HG02938 (cell line): ENCODE measurements at regions not wholly inside any gene's neighbourhood (a gene's known extent, or its start where the extent isn't known, plus 50 kb on each side); places are given as distances from the start of the nearest gene placed in this dataset.
"Not testable (repeated sequence)": the region's sequence is repeated elsewhere in the genome, so short reads cannot be mapped to it uniquely, and the experiment has no call there.

Experiments
- ATAC-seq: cut with Tn5 transposase; IDR thresholded peaks from one replicate; pipeline ENCODE4 v1.9.1; 2021; ENCODE audit warnings: mild to moderate bottlenecking, moderate library complexity; ENCODE audit not compliant: unreplicated experiment

- no peak for ATAC-seq
These were observed 1343.9 kb upstream of the CHAC2 start for GRCh38 chr2:52423655-52424054.

DNA sequence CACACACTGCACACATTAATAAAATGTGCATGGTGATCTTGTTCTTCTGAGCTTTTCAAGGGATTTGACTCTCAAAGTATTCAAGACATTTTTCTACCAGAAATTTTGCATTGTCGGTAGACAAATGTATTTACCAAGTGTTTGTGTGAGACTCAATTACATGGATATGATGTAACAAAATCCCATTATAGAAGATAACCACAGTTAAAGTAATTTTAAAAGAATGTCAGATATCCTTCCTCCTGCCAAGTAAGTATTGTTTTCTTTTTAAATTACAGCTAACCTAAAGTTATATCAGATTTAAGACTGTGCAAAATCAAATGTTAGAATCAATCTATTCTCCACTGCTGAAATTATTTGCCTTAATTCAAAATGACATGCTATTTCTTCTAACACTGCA is 1344.5 kb upstream of the CHAC2 start:
- ATAC-seq = no peak

GRCh38 chr2:52416340-52416739 is 1351.3 kb upstream of the CHAC2 start:
- no peak for ATAC-seq

DNA sequence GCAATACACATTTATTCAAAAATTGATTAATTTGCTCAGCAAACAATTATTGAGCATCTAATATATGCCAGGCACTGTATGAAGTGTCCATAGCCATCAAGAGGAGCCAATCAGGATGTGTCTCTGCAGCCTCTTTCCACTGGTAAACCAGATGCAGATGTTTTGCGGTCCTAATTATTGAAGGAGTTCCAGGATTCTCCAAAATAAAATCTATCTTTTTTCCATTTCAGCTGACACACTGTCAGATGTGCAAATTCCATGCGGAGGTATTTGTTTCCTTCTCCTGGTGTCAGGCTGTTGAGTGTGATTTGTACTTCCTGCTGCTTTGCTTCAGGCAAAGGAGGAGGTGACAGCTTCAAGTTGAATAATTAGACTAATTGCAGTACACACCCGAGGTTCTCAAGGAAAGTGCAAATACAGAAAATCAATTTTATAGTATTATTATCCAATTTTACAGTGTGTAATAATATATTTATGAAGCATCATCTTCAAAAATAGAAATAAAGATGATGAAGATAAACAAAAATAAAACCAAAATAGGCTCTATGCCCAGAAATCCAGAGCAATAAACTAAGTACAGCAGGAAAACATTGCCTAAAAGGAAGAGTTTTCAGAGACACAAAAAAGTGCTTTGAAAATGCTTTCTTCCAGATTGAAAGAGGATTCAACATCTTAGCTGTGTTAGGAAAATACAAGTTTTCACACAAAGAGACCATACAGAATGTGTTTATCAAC is 1352.9 kb upstream of the CHAC2 start:
- ATAC-seq = no peak

DNA sequence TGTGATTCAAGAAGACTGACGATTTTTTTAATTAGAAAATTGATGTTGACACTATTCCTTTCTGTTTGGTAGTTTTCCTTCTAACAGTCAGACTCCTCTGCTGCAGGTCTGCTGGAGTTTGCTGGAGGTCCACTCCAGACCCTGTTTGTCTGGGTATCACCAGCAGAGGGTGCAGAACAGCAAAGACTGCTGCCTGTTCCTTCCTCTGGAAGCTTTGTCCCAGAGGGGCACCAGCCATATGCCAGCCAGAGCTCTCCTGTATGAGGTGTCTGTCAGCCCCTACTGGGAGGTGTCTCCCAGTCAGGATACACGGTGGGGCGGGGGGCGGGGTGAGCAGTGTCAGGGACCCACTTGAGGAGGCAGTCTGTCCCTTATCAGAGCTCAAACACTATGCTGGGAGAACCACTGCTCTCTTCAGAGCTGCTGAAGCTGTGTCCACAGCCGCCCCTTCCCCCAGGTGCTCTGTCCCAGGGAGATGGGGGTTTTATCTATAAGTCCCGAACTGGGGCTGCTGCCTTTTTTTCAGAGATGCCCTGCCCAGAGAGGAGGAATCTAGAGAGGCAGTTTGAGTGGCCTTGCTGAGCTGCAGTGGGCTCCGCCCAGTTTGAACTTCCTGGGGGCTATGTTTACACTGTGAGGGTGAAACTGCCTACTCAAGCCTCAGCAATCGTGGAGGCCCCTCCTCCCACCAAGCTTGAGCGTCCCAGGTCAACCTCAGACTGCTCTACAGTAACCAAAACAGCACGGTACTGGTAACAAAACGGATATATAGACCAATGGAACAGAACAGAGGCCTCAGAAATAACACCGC is 1358.1 kb upstream of the CHAC2 start:
- ATAC-seq = not testable (repeated sequence)

- ATAC-seq = no peak
These were observed 1361.6 kb upstream of the CHAC2 start for GRCh38 chr2:52405980-52406379.

- no peak for ATAC-seq
These were observed 1362.7 kb upstream of the CHAC2 start for GRCh38 chr2:52404866-52405265.

- no peak for ATAC-seq
These were observed 1363.6 kb upstream of the CHAC2 start for GRCh38 chr2:52404046-52404445.

GRCh38 chr2:52402128-52402527 is 1365.5 kb upstream of the CHAC2 start:
- no peak for ATAC-seq

DNA sequence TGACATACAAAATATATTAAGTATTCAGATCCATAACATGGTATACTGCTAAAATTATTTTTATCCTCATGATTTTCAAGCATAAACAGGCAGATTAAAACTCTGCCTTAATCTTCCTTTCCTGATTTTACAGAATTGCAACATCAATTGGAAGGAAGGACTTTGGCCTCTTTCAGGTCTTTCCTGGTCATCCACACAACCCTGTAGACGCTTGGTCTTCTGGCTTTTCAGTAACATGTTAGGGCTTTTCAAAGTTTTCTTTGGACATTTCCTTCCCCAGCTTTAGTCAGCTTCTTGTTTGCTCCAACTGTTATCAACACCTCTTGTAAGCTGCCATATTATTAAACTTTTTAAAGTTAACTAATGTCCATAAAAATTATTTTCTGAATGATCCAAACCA is 1364.9 kb upstream of the NRXN1 start:
- ATAC-seq = no peak

GRCh38 chr2:52395912-52396311 is 1364.0 kb upstream of the NRXN1 start:
- ATAC-seq = no peak

DNA sequence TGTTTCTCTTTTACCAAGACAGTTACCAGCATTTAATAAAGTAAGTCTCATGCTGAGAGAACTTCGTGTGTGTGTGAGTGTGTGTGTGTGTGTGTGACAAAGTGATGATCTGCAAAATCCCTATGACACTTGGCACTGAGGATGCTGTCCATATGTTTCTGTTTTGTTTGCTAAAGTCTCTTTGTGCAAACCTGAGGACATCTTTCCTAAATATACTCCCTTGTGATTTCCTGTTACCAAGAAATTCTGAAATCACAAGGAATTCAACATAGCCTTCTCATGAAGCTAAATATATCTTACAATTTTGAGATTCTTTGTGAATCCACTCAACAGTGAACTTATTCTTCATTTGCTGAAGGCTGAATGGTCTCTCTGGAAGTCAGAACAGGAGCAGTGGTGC is 1359.7 kb upstream of the NRXN1 start:
- ATAC-seq = no peak

- ATAC-seq = no peak
These were observed 1358.7 kb upstream of the NRXN1 start for GRCh38 chr2:52390651-52391050.

DNA sequence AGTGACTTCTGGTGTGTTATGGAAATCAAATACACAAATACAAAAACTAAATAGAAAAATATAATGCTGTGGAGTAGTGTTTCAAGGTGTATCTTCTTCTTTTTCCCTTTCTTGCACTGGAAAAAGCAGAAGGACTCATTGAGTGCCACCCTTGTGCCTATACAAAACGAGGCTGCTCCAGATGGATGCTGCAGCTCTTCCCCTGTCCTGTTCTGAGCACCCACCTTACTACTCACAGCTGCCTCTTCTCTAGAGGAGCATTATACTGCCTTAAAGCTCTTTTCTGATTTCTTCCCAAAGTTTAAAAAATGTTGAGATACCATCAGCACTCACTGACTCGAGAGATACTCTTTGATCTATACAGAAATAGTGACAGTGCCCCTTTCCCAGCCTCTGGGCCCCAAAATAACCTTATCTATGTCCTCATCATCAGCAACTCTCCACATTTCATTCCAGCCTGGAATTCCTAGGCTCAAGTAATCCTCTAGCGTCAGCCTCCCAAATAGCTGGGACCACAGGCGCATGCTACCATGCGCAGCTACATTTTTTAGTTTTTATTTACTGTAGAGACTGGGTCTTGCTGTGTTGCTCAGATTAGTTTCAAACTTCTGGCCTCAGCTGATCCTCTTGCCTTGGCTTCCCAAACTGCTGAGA is 1356.1 kb upstream of the NRXN1 start:
- ATAC-seq = no peak

DNA sequence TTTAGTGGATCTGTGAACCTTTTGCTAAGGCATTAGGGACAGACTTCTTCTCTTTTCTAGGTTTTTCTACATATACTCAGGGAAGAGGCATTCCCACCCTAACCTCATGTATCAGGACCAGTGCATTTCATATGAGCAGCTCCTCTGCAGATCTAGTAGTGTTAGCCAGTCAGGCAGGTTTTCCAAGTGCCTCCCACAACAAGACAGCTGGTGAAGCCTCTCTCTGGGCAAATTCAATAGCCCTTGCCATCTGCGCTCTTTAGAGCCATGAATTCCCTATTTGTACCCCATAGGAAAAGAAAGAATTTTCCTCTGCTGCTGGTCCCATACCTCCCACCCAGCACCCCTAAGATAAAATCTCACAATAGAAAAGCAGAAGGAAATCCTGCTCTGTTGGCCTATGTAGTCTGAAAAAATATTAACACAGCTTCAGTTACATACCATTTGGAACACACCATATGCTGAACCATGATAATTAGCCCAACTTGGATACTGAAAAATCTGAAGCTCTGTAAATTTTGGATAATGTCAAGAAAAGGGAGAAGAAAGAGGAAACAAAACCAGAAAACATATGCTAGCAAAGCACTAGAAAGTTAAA is 1354.6 kb upstream of the NRXN1 start:
- ATAC-seq = no peak

GRCh38 chr2:52383541-52383940 is 1351.6 kb upstream of the NRXN1 start:
- no peak for ATAC-seq

DNA sequence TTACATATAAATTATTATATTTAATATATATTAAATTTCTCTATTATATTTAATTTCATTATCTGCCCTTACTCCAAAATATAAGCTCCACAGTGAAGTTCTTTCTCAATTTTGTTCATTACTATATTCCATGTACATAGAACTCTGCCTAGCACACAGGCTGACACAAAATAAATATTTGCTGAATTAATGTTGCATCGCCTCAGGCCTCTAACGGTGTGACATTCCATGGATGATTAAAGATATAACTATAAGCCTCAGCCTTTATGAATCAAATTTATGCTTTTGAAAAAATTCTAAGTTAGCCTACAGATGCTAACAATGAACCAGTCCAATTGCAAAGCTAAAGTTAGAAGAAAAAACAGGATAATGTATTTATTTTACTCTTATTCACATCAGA is 1337.2 kb upstream of the NRXN1 start:
- no peak for ATAC-seq

DNA sequence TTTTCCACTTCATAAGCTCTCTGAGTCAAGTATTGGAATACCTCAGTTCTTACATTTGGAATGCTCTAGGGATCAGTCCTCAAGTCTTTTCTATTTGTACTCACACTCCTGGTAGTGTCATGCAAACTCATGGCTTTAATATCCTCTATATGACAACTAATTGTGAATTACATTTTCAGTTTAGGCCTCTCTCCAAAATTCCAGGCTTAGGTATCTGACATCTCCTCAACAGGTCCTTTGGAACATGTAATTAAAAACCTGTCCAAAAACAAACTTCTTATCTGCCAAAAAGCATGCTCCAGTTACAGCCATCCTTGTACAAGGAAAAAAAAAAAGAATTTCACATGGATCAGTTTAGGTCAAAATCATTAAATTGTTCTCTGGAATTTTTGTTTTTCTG is 1336.2 kb upstream of the NRXN1 start:
- no peak for ATAC-seq

DNA sequence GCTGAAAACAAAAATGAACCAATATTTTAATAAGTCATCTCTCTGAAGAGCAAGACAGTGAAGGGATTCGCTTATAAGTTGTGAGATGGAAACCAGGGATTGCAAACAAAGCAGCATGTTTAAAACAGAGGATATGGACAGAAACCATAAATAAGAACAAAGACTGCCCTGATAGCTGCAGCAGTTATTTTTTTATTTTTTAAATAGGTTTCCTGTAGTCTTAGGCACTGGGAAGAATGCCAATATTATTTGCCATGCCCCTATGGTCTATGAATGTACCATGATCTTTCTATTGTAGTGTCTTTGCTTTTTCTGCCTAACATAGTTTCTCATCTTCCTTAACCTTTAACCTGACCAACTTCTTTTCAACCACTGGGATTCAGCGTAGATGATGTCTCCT is 1334.0 kb upstream of the NRXN1 start:
- ATAC-seq = no peak

DNA sequence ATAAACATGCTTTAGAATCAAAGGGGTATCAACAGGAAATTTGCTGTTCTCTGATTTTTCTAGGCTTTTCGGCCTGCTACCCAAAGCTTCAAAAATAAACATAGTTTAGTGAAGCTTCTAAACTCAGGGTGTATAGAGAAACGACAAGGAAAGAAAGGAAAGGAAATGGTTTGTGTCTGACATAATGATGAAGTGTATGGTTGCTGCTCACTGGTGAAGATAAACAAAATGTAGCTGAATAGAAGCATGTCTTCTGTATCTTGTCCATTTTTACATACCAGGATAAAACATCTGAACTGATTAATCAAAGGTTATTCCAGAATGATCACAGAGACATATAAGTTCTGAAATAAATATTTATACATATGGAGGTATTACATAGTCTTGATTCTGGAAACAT is 1324.6 kb upstream of the NRXN1 start:
- ATAC-seq = no peak

- no peak for ATAC-seq
These were observed 1315.4 kb upstream of the NRXN1 start for GRCh38 chr2:52347292-52347691.

DNA sequence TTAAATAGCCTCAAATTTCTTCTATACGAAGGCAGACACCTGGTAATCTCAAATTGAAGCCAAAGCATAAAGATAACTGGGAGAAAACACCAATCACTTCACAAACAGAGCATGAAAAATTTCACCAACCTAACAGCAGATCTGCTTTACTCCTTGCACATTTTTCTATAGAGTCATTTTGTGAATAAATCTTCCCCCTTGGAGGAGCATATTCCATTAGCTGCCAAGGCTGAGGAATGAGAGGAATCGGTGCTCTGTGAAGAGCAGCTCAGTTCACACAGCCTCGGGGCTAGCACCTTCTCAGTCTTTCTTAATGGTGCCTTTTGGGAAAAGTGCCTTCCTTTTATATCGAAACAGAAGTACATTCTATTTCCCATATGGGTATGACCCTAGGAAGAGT is 1313.7 kb upstream of the NRXN1 start:
- ATAC-seq = no peak
